SW480 (cell line): ENCODE measurements at regions not wholly inside any gene's neighbourhood (a gene's known extent, or its start where the extent isn't known, plus 50 kb on each side); places are given as distances from the start of the nearest gene placed in this dataset.
"Not testable (repeated sequence)": the region's sequence is repeated elsewhere in the genome, so short reads cannot be mapped to it uniquely, and the experiment has no call there.

ENCODE experiments used
- DNase-seq: peaks from one replicate; pipeline ENCODE4 v3.0.0-alpha.2; 2016; ENCODE audit warnings: low spot score

DNA sequence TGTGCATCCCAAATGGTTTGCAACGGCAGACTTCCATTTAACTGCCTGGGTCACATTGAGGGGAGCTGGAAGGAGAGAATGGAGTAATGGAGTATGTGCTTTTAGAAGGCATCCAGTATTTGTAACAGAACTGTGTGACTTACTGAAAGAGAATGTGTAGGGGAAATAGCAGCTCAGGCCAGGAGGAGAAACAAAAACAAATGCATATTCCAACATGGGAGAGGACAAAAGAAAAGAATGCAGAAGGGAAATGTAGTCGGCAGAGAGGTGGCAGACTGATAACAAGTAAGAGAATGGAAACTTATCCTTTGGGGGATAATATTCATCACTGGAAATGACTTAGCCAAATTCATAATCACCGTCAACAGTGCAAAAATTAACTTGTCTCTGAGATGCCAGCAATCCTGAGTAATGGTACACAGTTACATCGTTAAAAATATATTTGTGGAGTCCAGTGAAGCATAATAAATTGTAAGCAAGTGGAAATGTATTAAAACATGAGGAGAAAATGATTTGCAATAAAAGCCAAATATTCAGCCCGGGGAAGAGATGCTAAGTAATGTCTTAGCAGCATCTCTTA lies 294.9 kb upstream of the SGO1 start:
- no peak for DNase-seq

DNA sequence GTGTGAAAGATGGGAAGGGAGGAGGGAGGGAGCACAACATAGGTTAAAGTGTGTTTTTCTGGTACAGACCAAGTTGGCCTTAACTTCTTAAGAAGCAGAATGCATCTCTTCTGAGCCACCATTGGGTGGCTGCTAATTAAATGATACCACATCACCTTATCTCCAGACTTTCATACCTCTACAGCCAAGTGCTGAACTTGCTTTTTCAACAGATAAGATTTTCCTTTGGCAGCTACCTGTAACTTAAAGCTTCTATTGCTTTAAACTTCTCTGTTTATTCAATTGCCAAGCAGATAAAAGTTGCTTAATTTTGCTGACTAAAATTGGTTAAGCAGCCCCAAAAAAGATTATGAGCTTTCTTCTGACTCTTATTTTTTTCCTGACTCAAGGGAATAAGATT lies 292.4 kb upstream of the SGO1 start:
- no peak for DNase-seq

- DNase-seq, result not testable (repeated sequence)
Observed at GRCh38 chr3:20464237-20464636, 278.2 kb upstream of the SGO1 start.

DNA sequence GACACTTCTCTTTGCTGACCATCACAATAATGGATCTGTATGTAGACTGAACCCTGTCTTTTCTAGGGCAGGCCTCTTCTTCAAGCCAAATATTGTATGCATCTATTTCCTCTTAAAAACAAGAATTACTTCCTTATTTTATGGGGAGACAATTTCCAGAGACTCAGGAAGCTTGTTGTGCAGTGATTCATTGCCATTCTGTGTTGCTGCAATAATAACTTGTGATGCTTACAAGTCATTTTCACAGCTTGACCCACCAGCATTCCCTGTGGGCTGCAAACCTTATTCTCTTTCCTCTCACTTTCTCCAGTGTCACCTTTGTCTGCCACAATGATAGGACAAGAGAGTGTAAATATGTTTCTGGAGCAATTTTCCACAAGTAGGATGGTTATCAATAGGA lies 276.7 kb upstream of the SGO1 start:
- DNase-seq, result no peak

DNA sequence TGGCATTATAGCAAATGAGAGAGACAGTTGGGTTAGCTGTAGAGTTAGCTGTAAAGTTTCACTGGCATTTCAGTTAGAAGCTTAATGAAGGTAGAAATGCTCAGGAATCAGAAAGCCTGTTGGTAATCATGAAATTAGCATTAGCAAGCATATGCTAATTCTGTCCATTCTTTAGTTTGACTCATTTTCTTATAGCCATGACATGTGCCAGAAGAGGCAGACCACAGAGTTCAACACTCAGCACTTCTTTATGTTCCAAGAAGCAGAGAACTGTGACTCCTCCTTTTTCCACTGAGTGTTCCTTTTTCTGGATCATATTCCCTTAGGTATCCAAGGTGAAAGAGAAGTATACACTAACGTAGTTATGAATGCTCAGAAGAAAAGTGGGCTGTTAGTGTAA lies 276.2 kb upstream of the SGO1 start:
- DNase-seq, result no peak

GRCh38 chr3:20458994-20459716 lies 273.1 kb upstream of the SGO1 start:
- no peak for DNase-seq

DNA sequence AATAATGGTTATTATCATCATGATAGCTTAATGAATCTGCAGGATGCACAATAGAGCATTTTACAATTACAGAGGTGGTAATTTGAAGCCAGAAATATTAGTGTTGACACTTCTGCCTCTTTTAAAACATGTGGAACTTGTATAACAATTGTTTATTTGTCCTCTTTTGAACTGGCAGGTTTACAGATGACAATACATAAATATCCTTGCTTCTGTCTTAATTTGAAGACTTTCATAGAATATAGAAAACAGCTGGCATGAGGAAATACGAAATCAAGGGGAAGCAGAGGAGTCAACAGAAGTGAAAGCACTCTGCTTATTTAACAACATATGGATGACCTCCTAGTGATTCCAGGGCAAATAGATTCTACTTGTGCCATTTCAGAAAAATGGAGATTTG lies 270.5 kb upstream of the SGO1 start:
- DNase-seq, result no peak

DNA sequence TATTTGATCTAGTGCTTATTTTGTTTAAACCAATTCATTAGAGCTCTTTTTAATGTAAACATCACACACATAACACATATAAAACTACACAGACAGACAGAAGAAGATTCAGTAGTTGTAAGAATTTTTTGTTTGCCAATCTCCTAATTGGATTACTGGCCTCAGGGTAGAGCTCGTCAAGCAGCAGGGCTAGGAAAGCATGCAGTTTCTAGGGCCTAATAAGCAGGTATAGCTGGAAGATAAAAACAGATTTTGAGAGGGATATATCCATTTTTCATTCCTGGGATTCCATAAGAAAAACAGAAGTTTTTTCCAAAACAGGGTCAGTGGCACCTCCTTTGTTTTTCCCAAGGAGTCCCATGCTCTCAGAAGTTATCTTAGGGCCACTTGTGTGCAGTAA lies 265.2 kb upstream of the SGO1 start:
- no peak for DNase-seq

- DNase-seq, result no peak
Observed at GRCh38 chr3:20450611-20451010, 264.6 kb upstream of the SGO1 start.

DNA sequence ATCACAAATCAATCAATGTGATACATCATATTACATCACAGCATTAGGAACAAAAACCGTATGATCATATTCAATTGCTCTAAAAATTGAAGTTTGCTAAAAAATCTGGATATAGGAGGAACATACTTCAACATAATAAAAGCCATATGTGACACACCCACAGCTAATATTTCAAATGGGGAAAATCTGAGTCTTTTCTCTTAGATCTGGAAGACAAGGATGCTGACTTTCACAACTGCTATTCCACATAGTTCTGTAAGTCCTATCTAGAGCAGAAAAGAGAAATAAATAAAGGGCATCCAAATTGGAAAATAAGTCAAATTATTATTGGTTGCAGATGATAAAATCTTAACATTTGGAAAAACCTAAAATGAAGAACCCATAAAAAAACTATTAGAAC lies 256.8 kb upstream of the SGO1 start:
- no peak for DNase-seq

DNA sequence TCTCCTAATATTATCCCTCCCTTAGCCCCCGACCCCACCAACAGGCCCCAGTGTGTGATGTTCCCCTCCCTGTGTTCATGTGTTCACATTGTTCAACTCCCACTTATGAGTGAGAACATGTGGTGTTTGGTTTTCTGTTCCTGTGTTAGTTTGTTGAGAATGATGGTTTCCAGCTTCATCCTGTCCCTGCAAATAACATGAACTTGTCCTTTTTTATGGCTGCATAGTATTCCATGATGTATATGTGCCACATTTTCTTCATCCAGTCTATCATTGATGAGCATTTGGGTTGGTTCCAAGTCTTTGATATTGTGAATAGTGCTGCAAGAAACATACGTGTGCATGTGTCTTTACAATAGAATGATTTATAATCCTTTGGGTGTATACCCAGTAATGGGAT lies 241.3 kb upstream of the SGO1 start:
- not testable (repeated sequence) for DNase-seq

DNA sequence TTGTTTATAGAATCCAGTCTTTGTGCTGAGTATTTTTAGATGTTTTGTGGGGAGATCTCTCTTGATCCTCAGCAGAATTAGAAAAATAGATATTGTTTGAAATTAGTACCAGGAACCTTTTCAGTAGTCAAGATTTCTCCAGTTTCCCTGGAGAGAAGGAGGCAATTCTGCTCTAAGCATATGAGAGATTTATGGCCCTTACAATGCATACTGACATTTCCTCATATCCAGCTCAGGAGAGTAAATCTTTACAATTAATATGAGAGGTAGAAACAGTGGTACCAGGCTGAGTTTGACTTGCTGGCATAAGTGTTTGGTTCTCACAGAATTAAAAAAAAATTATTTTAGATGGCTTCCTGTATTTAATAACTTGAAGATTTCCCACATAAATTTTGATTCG lies 239.1 kb upstream of the SGO1 start:
- DNase-seq, result no peak

DNA sequence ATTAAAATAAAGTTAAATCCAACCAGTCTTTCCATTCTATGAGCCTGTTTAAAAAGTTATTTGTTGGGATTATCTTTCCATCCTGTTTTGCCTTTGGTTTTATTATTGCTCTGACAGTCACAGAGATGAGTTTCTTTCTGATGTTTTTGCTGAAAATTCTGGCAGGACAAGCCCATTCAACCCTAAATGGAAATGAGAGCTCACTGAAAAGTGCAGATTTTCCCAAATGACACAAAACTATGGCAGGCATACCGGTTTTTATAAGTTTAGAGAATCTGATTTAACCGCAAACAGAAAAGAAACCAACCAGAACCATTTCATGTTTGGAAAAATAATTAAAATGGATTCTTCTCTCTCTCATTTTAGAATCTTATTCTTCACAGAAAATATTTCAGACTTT lies 238.1 kb upstream of the SGO1 start:
- DNase-seq, result no peak

GRCh38 chr3:20422391-20422790 lies 236.4 kb upstream of the SGO1 start:
- no peak for DNase-seq

DNA sequence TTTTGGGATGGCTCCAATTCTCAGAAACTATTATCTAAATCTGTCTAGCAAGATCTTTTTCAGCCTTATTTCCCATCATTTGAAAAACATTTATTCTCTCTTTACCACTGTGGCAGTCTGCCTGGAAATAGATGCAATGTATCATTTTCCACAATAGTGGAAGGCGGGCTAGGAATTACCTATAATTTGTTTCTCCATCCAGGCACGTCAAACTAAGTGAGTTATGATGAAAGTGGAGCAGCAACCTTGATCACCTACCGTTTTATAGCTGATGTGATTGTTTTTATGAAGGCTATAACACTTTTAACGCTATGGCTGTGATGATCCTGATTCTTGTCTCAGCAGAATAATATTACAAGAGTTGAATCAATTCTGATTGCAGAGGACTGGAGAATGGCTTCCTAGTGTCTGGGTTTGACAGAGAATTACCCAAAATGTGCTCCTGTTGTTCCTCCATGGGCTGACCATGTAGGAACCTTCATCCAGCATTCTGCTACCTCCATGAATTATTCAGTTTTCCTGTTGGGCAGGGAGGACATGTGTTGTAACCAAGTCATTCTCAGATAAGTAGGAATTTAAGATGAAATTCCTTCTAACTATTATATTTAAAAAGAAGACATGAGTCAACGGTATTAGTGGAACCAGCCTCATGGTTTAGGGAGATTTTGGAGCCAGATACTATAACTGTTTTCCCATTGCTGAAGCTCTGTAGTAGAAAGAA lies 231.5 kb upstream of the SGO1 start:
- DNase-seq, result no peak

DNA sequence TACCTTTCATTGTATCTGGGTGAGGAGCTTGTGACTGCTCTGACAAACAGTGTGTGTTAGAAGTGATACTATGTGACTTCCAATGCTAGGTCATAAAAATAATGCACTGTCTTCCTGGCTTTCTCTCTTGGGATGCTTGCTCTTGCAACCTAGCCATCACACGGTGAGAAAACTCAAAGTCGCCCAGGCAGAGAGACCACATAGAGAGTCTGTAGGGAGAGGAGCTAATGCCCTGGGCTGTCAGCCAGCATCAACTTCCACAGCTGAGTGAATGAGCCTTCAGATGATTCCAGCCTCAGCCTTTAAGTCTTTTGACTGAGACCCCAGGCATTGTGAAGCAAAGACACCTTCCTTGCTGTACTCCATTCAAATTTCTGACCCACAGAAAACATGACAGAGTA lies 220.6 kb upstream of the SGO1 start:
- no peak for DNase-seq

- DNase-seq, result peak; percentile 22
Observed at GRCh38 chr3:20405744-20406143, 219.7 kb upstream of the SGO1 start.

DNA sequence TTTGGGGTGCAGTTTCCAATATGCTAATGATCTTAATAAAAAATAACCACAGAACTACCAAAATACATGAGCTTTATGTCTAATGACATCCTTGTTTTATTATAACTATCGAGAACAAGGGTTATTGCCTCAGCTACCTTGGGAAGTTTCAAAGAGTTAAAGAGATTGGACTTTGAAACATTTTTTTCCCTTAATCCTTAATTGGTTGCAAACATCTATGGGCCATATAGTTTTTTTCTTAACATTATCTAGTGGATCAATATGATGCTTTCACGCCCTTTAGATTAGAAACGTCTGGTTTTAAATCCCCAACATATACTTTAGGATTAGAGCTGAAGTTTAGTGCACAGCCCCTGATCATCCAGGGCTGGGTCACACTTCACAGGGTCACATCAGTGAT lies 219.2 kb upstream of the SGO1 start:
- DNase-seq, result no peak

DNA sequence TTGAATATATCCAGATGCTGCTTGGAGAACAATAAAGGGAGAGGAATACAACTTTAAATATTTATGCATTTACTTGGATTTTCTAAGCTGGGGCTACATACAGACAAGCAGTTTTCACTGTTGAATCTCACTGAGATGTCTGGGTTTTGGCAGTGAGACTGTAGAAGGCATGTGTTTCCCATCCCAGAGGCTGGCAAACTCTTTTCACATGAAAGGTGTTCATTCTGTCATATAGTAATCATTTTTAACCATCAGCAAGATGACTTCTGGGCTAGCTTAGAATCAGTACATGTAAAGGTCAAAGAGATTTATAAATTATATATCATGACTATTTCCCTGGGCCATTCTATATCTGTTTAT lies 218.7 kb upstream of the SGO1 start:
- DNase-seq, result no peak

DNA sequence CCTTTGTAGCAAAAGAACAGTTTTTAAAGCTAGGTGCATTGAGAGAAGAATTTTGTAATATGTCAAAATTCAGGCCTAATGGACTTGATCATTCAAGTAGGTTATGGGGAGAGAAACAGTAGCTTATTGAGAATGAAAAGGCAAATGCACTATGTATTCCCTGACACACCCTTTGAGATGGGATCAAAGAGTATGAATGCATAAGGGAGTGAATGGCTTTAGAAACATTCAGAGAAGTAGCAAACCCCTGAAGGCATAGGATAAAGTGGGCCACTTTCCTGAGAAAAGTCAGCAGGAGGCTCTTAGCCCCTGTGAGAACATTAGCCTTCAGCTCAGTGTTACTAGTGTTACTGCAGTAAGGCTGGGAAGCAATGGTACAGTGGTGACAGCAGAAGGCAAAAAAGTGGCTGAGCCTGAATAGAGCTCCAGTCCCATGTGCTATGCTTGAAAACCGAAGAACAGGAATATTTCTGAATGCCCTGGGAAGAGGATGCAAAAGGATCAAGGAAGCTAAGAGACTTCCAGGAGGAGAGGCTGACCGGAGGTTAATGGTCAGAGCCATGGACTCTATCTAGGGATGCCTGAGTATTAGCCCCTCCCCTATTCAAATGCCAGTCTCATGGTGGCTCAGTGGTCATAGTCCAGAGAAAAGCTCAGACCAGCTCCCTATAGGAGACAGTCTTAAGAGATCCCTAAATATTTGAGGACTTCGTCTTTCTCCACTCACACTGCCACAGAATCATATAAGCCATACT lies 218.2 kb upstream of the SGO1 start:
- DNase-seq, result no peak

DNA sequence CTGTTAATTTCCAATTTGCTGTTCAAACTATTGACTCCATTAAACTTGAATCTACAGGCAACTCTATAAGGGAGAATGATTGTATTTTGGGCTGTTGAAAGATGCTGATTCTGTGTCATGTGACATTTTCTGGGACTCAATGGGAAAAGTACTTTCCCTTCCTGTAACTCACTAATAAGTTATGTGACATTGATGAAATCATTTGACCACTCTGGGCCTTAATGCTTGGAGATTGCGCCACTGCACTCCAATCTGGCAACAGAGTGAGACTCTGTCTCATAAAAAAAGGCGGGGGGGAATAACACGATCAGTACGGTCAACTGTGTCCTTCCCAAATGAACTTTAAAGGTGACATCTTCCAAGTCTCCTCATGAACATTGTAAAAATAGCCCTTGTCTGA lies 215.2 kb upstream of the SGO1 start:
- no peak for DNase-seq

DNA sequence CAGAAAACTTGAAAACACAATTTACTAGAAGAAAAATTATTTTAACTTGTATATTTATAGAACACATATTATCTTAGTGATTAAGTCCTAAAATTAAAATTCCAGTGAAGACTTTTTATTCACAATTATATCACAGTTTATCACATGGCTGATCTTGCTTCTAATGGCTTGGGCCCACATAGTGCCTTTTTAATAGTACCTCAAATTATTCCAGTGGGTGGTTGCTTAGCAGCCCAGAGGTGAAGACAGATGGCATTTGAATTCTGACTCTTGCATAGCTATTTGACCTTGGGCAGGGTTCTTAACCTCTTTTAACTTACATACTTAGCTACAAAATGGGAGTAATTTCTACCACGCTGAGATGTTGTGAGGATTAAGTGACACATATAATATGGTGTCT lies 214.7 kb upstream of the SGO1 start:
- DNase-seq, result no peak

DNA sequence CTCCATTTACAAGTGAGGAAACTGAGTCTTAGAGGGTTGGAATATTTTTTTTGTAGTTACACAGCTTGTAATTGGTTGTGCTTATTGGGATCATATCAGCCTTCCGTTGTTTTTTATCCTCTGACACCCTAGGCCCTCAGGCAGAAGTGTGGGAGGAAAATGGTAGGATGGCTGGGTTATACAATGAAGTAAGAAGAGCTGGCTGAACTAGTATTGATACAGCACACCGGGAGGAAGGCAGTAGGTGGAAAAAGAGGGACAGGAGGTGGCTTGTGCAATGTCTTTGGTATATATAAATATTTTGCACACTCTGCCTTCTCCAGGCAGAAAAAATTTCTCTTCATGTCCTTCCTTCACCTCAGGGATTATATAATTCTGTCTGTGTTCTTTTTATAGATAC lies 214.3 kb upstream of the SGO1 start:
- no peak for DNase-seq
